HCT116 (cell line): ENCODE measurements at regions not wholly inside any gene's neighbourhood (a gene's known extent, or its start where the extent isn't known, plus 50 kb on each side); places are given as distances from the start of the nearest gene placed in this dataset.

Experiments
- ZBTB33 ChIP-seq: IDR thresholded peaks from 2 replicates; pipeline ENCODE4 v1.6.1; 2011; ENCODE audit warnings: mild to moderate bottlenecking, low read length, moderate library complexity; ENCODE audit not compliant: insufficient replicate concordance; ENCODE audit errors: extremely low read depth

GRCh38 chr7:115070311-115070710, 148.4 kb downstream of the MDFIC start (continued):
- TF ChIP-seq ZBTB33 = no peak
